ENCODE measurements at regions not wholly inside any gene's neighbourhood (a gene's known extent, or its start where the extent isn't known, plus 50 kb on each side); places are given as distances from the start of the nearest gene placed in this dataset.
"Not testable (repeated sequence)": the region's sequence is repeated elsewhere in the genome, so short reads cannot be mapped to it uniquely, and the experiment has no call there.

GRCh38 chrX:150254909-150255308 lies 108.2 kb upstream of the MAMLD1 start:
- DNase-seq: no peak

GRCh38 chrX:150255441-150256296 lies 107.4 kb upstream of the MAMLD1 start:
- DNase-seq: no peak

- DNase-seq: no peak
Measured at GRCh38 chrX:150256297-150256650, 106.8 kb upstream of the MAMLD1 start.

GRCh38 chrX:150257353-150258175 lies 105.6 kb upstream of the MAMLD1 start:
- no peak for DNase-seq

GRCh38 chrX:150258176-150258425 lies 105.0 kb upstream of the MAMLD1 start:
- DNase-seq: no peak

- DNase-seq: peak; percentile 8
Measured at GRCh38 chrX:150258463-150259430, 104.4 kb upstream of the MAMLD1 start.

GRCh38 chrX:150262456-150262855 lies 100.7 kb upstream of the MAMLD1 start:
- no peak for DNase-seq

- DNase-seq: no peak
Measured at GRCh38 chrX:150268839-150269355, 94.2 kb upstream of the MAMLD1 start.

- no peak for DNase-seq
Measured at GRCh38 chrX:150269605-150270254, 93.4 kb upstream of the MAMLD1 start.

GRCh38 chrX:150270622-150271021 lies 92.5 kb upstream of the MAMLD1 start:
- DNase-seq: no peak

- DNase-seq: not testable (repeated sequence)
Measured at GRCh38 chrX:150273575-150274294, 89.4 kb upstream of the MAMLD1 start.

- no peak for DNase-seq
Measured at GRCh38 chrX:150282953-150283352, 80.2 kb upstream of the MAMLD1 start.

GRCh38 chrX:150291014-150291413 lies 72.1 kb upstream of the MAMLD1 start:
- DNase-seq: no peak

GRCh38 chrX:150293311-150294013 lies 69.7 kb upstream of the MAMLD1 start:
- DNase-seq: no peak

- DNase-seq: no peak
Measured at GRCh38 chrX:150298841-150299551, 64.1 kb upstream of the MAMLD1 start.

- no peak for DNase-seq
Measured at GRCh38 chrX:150299579-150299978, 63.5 kb upstream of the MAMLD1 start.

- no peak for DNase-seq
Measured at GRCh38 chrX:150303386-150304097, 59.6 kb upstream of the MAMLD1 start.

GRCh38 chrX:150306002-150306401 lies 57.1 kb upstream of the MAMLD1 start:
- no peak for DNase-seq

- DNase-seq: no peak
Measured at GRCh38 chrX:150308041-150308440, 55.1 kb upstream of the MAMLD1 start.

Measured in amniotic stem cell (primary cell).